Nephron progenitor cell (in vitro differentiated cells): ENCODE measurements at regions not wholly inside any gene's neighbourhood (a gene's known extent, or its start where the extent isn't known, plus 50 kb on each side); places are given as distances from the start of the nearest gene placed in this dataset.

Experiments
- DNase-seq: peaks from one replicate; pipeline ENCODE4 v3.0.0; 2021
- H3K27ac Mint-ChIP-seq: 2 replicates; pipeline ENCODE4 v1.8.0; 2021; ENCODE audit warnings: mild to moderate bottlenecking, moderate library complexity, mixed read lengths
- H3K27me3 Mint-ChIP-seq: 2 replicates; pipeline ENCODE4 v1.8.0; 2021; ENCODE audit warnings: mild to moderate bottlenecking, low read depth, mixed read lengths; ENCODE audit not compliant: poor library complexity
- H3K36me3 Mint-ChIP-seq: 2 replicates; pipeline ENCODE4 v1.8.0; 2021; ENCODE audit warnings: low read depth, mixed read lengths
- H3K4me1 Mint-ChIP-seq: 2 replicates; pipeline ENCODE4 v1.8.0; 2021; ENCODE audit warnings: mixed read lengths
- H3K4me3 Mint-ChIP-seq: 2 replicates; pipeline ENCODE4 v1.8.0; 2021; ENCODE audit warnings: mild to moderate bottlenecking, moderate library complexity, mixed read lengths
- H3K9me3 Mint-ChIP-seq: 2 replicates; pipeline ENCODE4 v1.8.0; 2021; ENCODE audit warnings: mild to moderate bottlenecking, moderate library complexity, mixed read lengths
- TF ChIP-seq, protein P1 (sequence below): fragments of 200-600 bp; sonication (generic); IDR thresholded peaks from 2 replicates; pipeline ENCODE4 v1.5.0; 2021; ENCODE audit warnings: antibody characterized with exemption

DNA sequence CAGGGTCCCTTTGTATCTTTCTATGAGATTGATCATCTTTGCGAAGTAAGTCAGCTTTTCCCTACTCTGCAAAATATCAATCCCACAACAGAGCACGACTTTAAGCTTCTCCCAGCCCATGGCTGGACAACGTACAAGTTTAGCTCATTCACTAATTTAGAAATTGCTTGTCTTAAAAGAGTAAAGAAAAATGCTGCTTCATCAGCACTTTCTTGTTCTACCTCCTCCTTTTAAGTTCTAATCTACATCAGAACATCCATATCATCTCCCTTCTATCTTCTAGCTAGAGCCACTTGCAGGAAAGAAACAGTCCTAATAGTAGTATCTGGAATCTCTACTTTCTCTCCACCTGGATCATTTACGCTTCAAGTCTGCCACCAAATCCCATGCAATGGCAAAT is 441.2 kb upstream of the ESRRG start:
- DNase-seq = no peak
- TF ChIP-seq, protein P1, sequence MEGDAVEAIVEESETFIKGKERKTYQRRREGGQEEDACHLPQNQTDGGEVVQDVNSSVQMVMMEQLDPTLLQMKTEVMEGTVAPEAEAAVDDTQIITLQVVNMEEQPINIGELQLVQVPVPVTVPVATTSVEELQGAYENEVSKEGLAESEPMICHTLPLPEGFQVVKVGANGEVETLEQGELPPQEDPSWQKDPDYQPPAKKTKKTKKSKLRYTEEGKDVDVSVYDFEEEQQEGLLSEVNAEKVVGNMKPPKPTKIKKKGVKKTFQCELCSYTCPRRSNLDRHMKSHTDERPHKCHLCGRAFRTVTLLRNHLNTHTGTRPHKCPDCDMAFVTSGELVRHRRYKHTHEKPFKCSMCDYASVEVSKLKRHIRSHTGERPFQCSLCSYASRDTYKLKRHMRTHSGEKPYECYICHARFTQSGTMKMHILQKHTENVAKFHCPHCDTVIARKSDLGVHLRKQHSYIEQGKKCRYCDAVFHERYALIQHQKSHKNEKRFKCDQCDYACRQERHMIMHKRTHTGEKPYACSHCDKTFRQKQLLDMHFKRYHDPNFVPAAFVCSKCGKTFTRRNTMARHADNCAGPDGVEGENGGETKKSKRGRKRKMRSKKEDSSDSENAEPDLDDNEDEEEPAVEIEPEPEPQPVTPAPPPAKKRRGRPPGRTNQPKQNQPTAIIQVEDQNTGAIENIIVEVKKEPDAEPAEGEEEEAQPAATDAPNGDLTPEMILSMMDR = no peak
- H3K4me1 Mint-ChIP-seq = no peaks in the 10 kb centered on the region
- no peaks in the 10 kb centered on the region for H3K27me3 Mint-ChIP-seq
- no peaks in the 10 kb centered on the region for H3K9me3 Mint-ChIP-seq
- H3K27ac Mint-ChIP-seq = no peak overlapping the region
- H3K36me3 Mint-ChIP-seq = no peaks in the 10 kb centered on the region
- H3K4me3 Mint-ChIP-seq = no peak overlapping the region

DNA sequence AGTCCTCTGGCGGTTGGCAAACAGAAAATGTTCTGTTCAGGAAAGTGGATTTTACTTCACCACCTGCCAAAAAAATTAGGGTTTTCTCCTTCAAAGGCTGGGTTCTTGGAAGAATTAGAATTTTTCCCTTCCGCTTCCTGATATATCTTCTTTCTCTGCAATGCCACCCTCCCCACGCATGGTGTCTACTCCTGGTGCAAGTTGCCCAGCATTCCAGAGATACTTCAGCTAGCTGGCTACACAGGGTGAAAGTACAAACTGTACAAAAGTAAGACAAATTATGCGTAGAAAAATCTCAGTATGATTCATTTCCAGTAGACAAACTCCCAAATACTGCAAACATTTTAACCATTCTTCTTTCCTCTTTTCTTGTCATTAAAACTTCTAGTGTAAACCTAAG is 430.1 kb upstream of the ESRRG start:
- H3K9me3 Mint-ChIP-seq = peaks cover 8% of the 10 kb centered on the region
- H3K4me1 Mint-ChIP-seq = no peaks in the 10 kb centered on the region
- H3K4me3 Mint-ChIP-seq = no peak overlapping the region
- no peak overlapping the region for H3K27ac Mint-ChIP-seq
- no peak for DNase-seq
- peaks cover 6% of the 10 kb centered on the region for H3K27me3 Mint-ChIP-seq
- TF ChIP-seq, protein P1 = no peak
- H3K36me3 Mint-ChIP-seq = no peaks in the 10 kb centered on the region

DNA sequence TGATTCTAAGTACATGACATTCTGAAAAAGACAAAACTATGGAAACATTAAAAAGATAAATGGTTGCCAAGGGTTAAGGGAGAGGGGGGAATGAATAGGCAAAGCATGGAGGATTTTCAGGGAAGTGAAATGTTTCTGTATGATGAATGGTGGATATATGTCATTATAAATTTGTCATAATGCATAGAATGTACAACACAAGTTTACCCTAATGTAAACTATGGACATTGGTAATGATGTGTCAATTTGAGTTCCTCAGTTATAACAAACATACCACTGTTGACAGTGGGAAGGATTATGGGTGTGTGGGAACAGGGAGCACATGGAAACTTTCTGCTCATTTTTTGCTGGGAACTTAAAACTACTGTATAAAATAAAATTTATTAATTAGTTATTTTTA is 427.1 kb upstream of the ESRRG start:
- no peak overlapping the region for H3K4me3 Mint-ChIP-seq
- peaks cover under 1% of the 10 kb centered on the region for H3K36me3 Mint-ChIP-seq
- H3K9me3 Mint-ChIP-seq = peaks cover 15% of the 10 kb centered on the region
- H3K27ac Mint-ChIP-seq = no peak overlapping the region
- H3K27me3 Mint-ChIP-seq = peaks cover 6% of the 10 kb centered on the region
- TF ChIP-seq, protein P1 = no peak
- H3K4me1 Mint-ChIP-seq = no peaks in the 10 kb centered on the region
- no peak for DNase-seq

DNA sequence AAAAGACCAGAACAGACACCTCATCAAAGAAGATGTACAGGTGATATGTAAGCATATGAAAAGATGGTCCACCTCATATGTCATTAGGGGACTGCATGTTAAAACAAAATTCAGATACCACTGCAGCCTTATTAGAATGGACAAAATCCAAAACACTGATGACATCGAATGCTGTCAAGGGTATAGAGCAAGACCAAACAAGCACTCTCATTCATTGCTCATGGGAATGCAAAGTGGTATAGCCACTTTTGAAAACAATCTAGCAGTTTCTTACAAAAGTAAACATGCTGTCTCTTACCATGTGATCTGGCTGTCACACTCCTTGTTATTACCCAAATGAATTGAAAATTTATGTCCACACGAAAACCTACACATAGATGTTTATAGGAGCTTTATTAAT is 426.6 kb upstream of the ESRRG start:
- DNase-seq = no peak
- Mint-ChIP-seq H3K4me3 (no peak overlapping the region), H3K27me3 (peaks cover 6% of the 10 kb centered on the region), H3K4me1 (no peaks in the 10 kb centered on the region), H3K27ac (no peak overlapping the region), H3K36me3 (peaks cover 6% of the 10 kb centered on the region), H3K9me3 (peaks cover 21% of the 10 kb centered on the region)
- TF ChIP-seq, protein P1 = no peak

DNA sequence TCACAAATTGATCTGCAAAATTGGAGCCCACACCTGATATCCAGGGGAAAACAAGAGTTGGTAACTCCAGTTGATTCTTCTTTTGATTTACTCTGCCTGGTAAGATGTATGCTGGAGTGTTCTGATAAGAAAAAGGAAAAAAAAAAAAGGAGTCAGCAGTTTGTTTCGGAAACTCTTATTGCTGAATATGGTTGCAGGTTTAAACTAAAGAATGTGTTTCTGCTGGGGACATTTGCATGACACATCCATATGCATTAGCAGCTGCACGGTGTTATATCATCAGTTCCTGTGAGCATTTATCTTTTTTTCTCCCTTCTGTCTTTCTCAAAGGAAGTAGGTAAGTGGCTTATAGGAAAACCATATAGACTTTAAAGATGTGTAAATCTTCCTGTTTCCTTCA is 418.5 kb upstream of the ESRRG start:
- Mint-ChIP-seq H3K36me3 (peaks cover 7% of the 10 kb centered on the region), H3K27me3 (peaks cover 64% of the 10 kb centered on the region), H3K9me3 (peaks cover 15% of the 10 kb centered on the region)

More for the DNA sequence above, 418.5 kb upstream of the ESRRG start:
- TF ChIP-seq, protein P1 = no peak
- Mint-ChIP-seq H3K27ac (no peak overlapping the region), H3K4me1 (peaks cover 34% of the 10 kb centered on the region), H3K4me3 (no peak overlapping the region)
- no peak for DNase-seq
